ENCODE measurements at regions not wholly inside any gene's neighbourhood (a gene's known extent, or its start where the extent isn't known, plus 50 kb on each side); places are given as distances from the start of the nearest gene placed in this dataset.

GRCh38 chr3:67765575-67765974 is 111.2 kb upstream of the SUCLG2 start:
- DNase-seq, result no peak

DNA sequence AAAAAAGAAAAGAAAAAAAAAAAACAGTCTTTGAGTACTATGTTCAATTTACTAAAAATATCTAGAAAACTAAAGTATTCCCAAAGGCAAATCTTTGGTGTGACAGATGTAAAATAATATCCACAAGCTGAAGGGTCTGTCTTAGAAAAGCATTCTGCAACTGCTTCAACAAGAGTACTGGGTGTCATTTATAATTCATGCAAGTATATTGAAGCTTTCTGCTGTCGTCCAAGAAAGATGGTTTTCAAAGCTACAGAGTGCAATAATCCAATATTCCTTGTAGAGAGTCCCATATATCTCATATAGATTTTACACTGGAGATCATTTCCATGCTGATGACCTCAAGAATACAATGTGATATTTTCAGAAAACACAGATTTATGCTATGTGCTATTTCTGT is 90.9 kb upstream of the SUCLG2 start:
- no peak for DNase-seq

DNA sequence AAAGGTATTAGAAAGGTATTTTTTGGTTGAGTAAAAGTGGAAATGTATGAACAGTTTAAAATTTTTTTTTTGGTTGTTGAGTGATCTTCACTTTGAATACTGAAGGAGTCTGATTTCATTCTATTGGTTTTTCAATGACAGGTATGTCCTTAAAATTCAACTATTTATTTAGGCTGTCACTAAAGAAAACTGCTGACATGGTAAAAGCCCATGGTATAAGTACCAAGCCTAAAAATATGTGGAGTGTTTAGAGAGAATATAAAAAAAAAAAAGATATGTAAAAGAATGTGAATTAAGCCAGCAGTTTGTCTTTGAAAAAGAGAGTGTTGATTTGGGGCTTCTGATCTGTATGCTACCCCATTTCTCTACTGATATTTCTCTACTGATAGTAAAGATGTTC is 90.3 kb upstream of the SUCLG2 start:
- DNase-seq, result no peak

DNA sequence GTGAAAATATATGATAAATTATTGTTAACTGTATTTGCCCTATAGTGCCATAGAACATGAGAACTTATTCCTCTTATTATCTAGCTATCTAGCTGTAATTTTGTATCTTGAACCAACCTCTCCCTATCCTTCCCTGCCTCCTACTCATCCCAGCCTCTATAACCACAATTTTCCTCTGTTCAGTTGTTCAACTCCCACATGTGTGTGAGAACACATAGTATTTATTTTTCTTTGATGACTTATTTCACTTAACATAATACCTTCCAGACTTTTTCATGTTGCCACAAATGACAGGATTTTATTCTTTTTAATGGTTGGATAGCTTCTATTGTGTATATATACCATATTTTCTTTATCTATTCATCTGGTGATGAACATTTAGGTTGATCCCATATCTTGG is 85.4 kb upstream of the SUCLG2 start:
- DNase-seq, result no peak

GRCh38 chr3:67737906-67738865 is 83.8 kb upstream of the SUCLG2 start:
- peak in 1 of 2 donors; percentile 22 for DNase-seq

GRCh38 chr3:67737140-67737539 is 82.7 kb upstream of the SUCLG2 start:
- no peak for DNase-seq

- no peak for DNase-seq
Observed at GRCh38 chr3:67733269-67733950, 79.0 kb upstream of the SUCLG2 start.

DNA sequence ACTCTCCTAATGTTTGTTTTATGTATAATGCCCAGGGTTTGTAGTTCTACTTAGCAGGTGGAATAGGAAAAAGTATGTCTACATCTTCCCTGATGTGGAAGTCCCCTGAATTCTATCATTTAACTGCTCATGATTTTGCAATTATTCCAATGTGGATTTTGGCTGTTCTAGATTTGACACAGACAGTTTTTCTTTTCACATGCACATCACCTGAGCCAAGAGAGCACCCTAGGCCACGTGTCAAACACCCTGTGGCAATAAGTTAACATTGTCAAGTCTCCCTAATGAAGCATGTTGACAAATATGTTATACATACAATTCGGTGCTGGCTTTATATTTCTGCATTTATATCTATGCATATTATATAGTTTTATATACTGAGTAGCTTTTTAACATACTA is 70.0 kb upstream of the SUCLG2 start:
- no peak for DNase-seq

DNA sequence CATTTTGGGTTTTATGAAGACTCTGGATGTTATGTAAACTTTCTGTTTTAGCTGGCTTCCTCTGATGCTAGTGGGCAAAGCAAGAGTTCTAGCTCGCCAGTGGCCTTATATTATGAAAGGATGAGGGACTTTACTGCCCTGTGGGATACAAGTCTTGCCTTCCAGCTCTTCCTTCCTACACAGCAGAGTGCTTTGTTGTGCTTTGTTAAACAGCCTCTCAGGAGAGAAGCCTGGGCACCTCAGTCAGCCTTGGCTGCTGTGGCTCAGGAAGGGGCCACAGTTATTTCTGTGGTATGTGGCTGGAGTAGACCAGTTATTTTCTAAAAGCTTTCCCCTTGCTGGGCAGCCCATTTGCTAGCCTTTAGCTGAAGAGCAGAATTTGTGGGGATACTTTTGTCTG is 69.5 kb upstream of the SUCLG2 start:
- DNase-seq, result no peak

- no peak for DNase-seq
Observed at GRCh38 chr3:67719333-67719732, 64.9 kb upstream of the SUCLG2 start.

DNA sequence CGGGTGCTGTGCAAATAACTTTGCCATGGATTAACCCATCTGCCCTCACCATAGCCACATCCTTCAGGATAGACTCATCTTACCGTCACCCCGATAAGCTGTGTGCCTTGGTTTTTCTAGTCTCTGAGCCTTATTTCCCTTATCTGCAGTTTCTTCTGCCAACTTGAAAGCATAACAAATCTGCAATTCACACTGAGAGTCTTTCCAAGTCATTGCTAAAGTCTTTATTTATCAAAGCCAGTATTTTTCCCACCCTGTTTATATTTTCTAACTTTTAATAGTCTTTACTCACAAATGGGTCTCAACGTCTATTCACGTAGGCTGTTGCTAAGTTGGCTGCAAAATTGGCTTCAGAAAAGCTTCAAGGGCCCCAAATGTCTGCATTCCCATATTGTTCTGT is 61.6 kb upstream of the SUCLG2 start:
- no peak for DNase-seq

DNA sequence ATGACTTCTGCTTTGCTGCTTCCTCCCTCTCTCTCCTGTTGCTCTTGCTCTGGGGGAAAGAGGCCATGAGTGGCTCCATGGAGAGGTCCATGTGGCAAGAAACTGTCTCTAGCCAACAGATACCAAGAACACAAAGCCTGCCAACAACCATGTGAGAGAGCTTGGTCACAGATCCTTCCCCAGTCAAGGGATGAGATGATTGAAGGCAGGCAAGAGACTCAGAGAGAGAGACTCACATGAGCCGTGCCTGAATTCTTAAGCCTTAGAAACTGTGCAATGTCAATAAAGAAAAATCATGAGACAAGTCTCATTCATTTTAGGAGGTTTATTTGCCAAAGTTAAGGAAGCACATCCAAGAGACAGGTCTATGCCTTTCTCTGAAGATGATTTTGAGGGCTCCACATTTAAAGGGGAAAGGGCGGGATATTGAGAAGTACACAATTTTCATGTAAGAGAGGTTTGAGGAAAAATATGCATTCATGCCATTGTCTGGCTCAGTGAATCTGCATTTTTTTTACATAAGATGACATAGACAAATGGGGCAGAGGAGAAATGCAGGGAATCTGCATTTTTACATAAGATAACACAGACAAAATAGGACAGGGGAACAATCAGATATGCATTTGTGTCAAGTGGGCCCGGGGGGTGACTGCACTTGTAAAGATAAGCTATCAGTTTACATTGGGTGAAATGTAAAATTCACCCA is 59.5 kb upstream of the SUCLG2 start:
- no peak for DNase-seq

- no peak for DNase-seq
Observed at GRCh38 chr3:67712259-67712658, 57.8 kb upstream of the SUCLG2 start.

DNA sequence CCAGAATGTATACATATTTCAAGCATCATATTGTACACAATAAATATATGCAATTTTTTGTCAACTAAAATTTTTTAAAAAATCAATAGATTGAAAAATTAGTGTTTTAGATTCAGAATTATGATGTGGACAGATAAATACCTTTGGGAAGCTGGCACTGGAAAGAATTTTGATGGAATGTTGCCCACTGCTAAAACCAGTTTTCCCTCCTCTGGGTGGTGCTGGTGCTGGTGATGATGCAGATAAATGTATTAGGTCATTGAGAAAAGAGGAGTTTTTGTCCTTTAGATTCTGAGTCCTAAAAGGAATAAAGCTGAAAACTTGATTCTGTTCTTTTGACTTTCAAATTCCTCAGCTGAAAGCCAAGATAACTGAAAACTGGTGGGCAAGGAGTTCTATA is 56.0 kb upstream of the SUCLG2 start:
- no peak for DNase-seq

DNA sequence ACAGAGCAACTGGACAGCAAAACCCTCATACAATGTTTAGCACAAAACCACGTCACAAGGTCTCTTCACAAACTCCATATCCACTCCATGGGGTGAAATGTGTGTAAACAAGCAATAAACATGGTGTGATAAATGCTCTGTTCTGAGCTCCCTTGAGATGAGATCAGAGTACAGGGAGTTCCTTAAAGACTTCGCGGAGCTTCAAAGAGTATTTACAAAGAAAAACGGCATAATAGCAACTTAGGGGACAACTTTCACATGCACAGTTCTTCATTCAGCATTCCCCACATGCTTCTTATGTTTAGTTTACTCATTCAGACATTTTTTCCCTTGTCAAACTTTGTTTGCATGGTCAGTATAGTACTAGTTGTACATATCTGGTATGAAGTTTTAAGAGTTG is 52.5 kb upstream of the SUCLG2 start:
- no peak for DNase-seq

- peak; percentile 5 to 13 for DNase-seq
Observed at GRCh38 chr3:67704322-67704721, 49.9 kb upstream of the SUCLG2 start.

Data from CD4-positive, alpha-beta T cell treated with Interferon alpha-2 for 1 hour (primary cell).